T-cell (primary cell): ENCODE measurements at regions not wholly inside any gene's neighbourhood (a gene's known extent, or its start where the extent isn't known, plus 50 kb on each side); places are given as distances from the start of the nearest gene placed in this dataset.

Experiments used
- ATAC-seq, 4 experiments: fragments of 200-7000 bp in 3 of 4; fragments of 150-1000 bp in 1 of 4; cut with Tn5 transposase; replicated peaks in 1 of 4; 1 replicate in 3 of 4; 2 replicates in 1 of 4; pipeline ENCODE4 v1.10.0; 2021; ENCODE audit warnings: moderate library complexity in 3 of 4, mild to moderate bottlenecking in 2 of 4, moderate number of reproducible peaks in 1 of 4
- CTCF ChIA-PET, 2 donors: fragments of 300-600 bp; sonication (Branson Sonifier 250); formaldehyde crosslinking; loops; one replicate each; lab custom pipeline; 2022; ENCODE audit warnings: antibody characterized with exemption in 2 of 2; lab: Charles Lee
- POLR2A ChIA-PET, 2 donors: fragments of 300-600 bp; sonication (Branson Sonifier 250); formaldehyde crosslinking; loops; one replicate each; lab custom pipeline; 2022; ENCODE audit warnings: antibody characterized with exemption in 2 of 2; lab: Charles Lee
- DNase-seq, 35 experiments: peaks; one replicate each; pipeline versions ENCODE4 v3.0.0 to v3.0.0-alpha.2; 2013 to 2023
- H3K27ac ChIP-seq: one replicate; pipeline ENCODE4 v1.5.1; 2013; ENCODE audit warnings: low read length
- H3K27me3 ChIP-seq, 2 experiments: replicated peaks in 1 of 2; 1 replicate in 1 of 2; 2 replicates in 1 of 2; pipeline versions ENCODE4 v1.6.1 to v1.7.0; 2013; ENCODE audit warnings: low read length in 1 of 2, mixed read lengths in 1 of 2; ENCODE audit not compliant: control insufficient read depth in 2 of 2, insufficient read depth in 2 of 2; ENCODE audit errors: extremely low read depth in 1 of 2
- H3K36me3 ChIP-seq, 2 donors: 1 replicate in 1 of 2; 2 replicates in 1 of 2; pipeline versions ENCODE4 v1.6.1 to v1.7.0; 2013; ENCODE audit warnings: low read length in 1 of 2; ENCODE audit not compliant: control insufficient read depth in 2 of 2, insufficient read depth in 1 of 2; ENCODE audit errors: extremely low read depth in 1 of 2
- H3K4me1 ChIP-seq, 2 experiments: 1 replicate in 1 of 2; 2 replicates in 1 of 2; pipeline versions ENCODE4 v1.6.1 to v1.7.0; 2013; ENCODE audit warnings: low read length in 2 of 2, mixed read lengths in 1 of 2; ENCODE audit not compliant: insufficient read depth in 2 of 2, control insufficient read depth in 1 of 2; ENCODE audit errors: extremely low read depth in 1 of 2
- H3K4me3 ChIP-seq, 2 donors: 1 replicate in 1 of 2; 2 replicates in 1 of 2; pipeline versions ENCODE4 v1.5.1 to v1.7.0; 2013; ENCODE audit warnings: mild to moderate bottlenecking in 2 of 2, low read length in 1 of 2, moderate library complexity in 1 of 2; ENCODE audit not compliant: control insufficient read depth in 1 of 2; ENCODE audit errors: extremely low read depth in 1 of 2
- H3K9me3 ChIP-seq: 2 replicates; pipeline ENCODE4 v1.7.0; 2013
- H3K27ac Mint-ChIP-seq, 2 donors: one replicate each; pipeline ENCODE4 v1.8.0; 2020 to 2021; ENCODE audit warnings: mild to moderate bottlenecking in 2 of 2, mixed read lengths in 2 of 2
- H3K27me3 Mint-ChIP-seq, 2 donors: one replicate each; pipeline ENCODE4 v1.8.0; 2021 to 2022; ENCODE audit warnings: mixed read lengths in 2 of 2
- H3K36me3 Mint-ChIP-seq: one replicate; pipeline ENCODE4 v1.8.0; 2021; ENCODE audit warnings: mixed read lengths
- H3K4me1 Mint-ChIP-seq, 3 donors: one replicate each; pipeline ENCODE4 v1.8.0; 2020 to 2022; ENCODE audit warnings: mixed read lengths in 3 of 3, mild to moderate bottlenecking in 1 of 3
- H3K4me3 Mint-ChIP-seq, 3 donors: one replicate each; pipeline ENCODE4 v1.8.0; 2020 to 2022; ENCODE audit warnings: mild to moderate bottlenecking in 3 of 3, mixed read lengths in 3 of 3, moderate library complexity in 3 of 3
- H3K9me3 Mint-ChIP-seq, 3 donors: one replicate each; pipeline ENCODE4 v1.8.0; 2020 to 2022; ENCODE audit warnings: mixed read lengths in 3 of 3
- WGBS: methylation state at CpG from one replicate; pipeline ENCODE4 v1.1.5; 2013; ENCODE audit warnings: missing lambda C conversion rate; ENCODE audit not compliant: insufficient coverage; 5-methylcytosine and 5-hydroxymethylcytosine counted together

GRCh38 chr16:22684574-22685458 lies 129.1 kb upstream of the HS3ST2 start:
- H3K27ac ChIP-seq, result no peak overlapping the region
- H3K4me3 ChIP-seq, result no peak overlapping the region
- POLR2A ChIA-PET, result no interaction called here
- DNase-seq (no peak), ATAC-seq (no peak)
- H3K4me3 Mint-ChIP-seq, result no peak overlapping the region
- no peaks in the 10 kb centered on the region for H3K4me1 ChIP-seq
- WGBS, result 100% methylated on average over 1 of the region's 3 CpGs
- no peak overlapping the region for H3K27ac Mint-ChIP-seq
- peaks cover 6% of the 10 kb centered on the region for H3K9me3 ChIP-seq
- peaks cover 0 to 15% of the 10 kb centered on the region in 2 experiments for H3K27me3 ChIP-seq
- peaks cover 5 to 6% (median 6%) of the 10 kb centered on the region in 3 donors for H3K4me1 Mint-ChIP-seq
- no peaks in the 10 kb centered on the region for H3K36me3 Mint-ChIP-seq
- CTCF ChIA-PET, result interaction anchor here (0.6 to 1.0 kb wide), 2 partner anchors 13 to 17 kb away, joined by 3 to 7 read pairs; no protein-coding TSS in a partner anchor
- peaks cover 3 to 12% (median 3%) of the 10 kb centered on the region in 3 donors for H3K9me3 Mint-ChIP-seq
- H3K27me3 Mint-ChIP-seq, result peaks cover 12 to 22% of the 10 kb centered on the region in 2 donors
- H3K36me3 ChIP-seq, result no peaks in the 10 kb centered on the region

DNA sequence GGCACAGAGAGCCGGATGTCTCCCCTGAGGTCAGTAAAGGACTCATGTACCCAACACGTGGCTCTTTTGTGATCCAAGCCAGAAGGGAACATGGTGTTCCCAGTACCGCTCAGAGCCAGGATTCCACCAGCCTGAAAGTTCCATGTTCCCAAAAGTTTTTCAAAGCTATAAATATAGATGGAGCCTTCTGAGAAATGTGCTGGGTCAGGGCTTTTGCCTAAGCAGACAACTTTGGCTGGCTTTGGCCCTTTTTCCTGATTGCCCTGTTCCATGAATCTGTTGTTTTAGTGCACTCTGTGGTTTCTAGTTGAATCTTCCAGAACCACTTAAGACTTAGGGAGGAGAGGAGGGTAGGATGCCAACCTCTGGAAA lies 128.5 kb upstream of the HS3ST2 start:
- Histone ChIP-seq H3K4me3 (no peak overlapping the region), H3K9me3 (peaks cover 6% of the 10 kb centered on the region), H3K36me3 (no peaks in the 10 kb centered on the region), H3K27ac (no peak overlapping the region), H3K27me3 (peaks cover 0 to 15% of the 10 kb centered on the region in 2 experiments), H3K4me1 (no peaks in the 10 kb centered on the region)
- Mint-ChIP-seq H3K27ac (no peak overlapping the region), H3K4me3 (no peak overlapping the region), H3K9me3 (peaks cover 3 to 12% (median 3%) of the 10 kb centered on the region in 3 donors), H3K4me1 (peaks cover 5 to 6% (median 6%) of the 10 kb centered on the region in 3 donors), H3K27me3 (peaks cover 12 to 22% of the 10 kb centered on the region in 2 donors), H3K36me3 (no peaks in the 10 kb centered on the region)
- WGBS, result 92% methylated on average over 3 of the region's 3 CpGs
- CTCF ChIA-PET, result interaction anchor here in 1 of 2 donors (0.7 kb wide), 1 partner anchor 610 kb away, joined by 3 read pairs; no protein-coding TSS in a partner anchor
- DNase-seq, result no peak
- POLR2A ChIA-PET, result no interaction called here
- ATAC-seq, result no peak

DNA sequence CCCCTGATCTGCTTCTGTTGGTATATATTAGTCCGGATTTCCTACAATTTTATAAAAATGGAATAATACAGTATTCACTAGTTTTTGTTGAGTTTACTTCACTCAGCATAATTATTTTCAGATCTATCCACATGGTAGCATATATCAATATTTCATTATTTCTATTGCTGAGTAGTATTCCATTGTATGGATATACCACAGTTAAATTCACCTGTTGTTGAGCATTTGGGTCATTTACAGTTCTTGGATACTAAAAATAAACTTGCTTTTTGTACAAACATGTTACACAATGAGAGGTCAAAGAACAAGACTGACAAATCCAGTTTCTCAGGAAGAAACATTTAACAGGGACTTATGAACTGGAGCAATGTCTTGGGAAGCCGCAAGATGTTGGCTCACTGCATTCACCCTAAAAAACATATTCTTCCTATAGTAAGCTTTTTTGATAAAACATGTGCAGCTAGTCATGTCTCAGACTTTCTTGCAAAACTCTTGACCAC lies 126.9 kb upstream of the HS3ST2 start:
- Histone ChIP-seq H3K27ac (no peak overlapping the region), H3K4me3 (no peak overlapping the region), H3K27me3 (peaks cover 2 to 4% of the 10 kb centered on the region in 2 experiments), H3K4me1 (no peaks in the 10 kb centered on the region), H3K36me3 (no peaks in the 10 kb centered on the region), H3K9me3 (peaks cover 6% of the 10 kb centered on the region)
- DNase-seq, result no peak
- CTCF ChIA-PET, result no interaction called here
- no peak overlapping the region for H3K27ac Mint-ChIP-seq
- no peak for ATAC-seq
- no CpG with 5 or more reads among the region's 2 CpGs for WGBS
- POLR2A ChIA-PET, result no interaction called here
- no peak overlapping the region for H3K4me3 Mint-ChIP-seq
- H3K27me3 Mint-ChIP-seq, result peaks cover 3 to 18% of the 10 kb centered on the region in 2 donors
- peaks cover 3 to 12% (median 3%) of the 10 kb centered on the region in 3 donors for H3K9me3 Mint-ChIP-seq
- H3K4me1 Mint-ChIP-seq, result peaks cover 5 to 6% (median 6%) of the 10 kb centered on the region in 3 donors
- H3K36me3 Mint-ChIP-seq, result no peaks in the 10 kb centered on the region

DNA sequence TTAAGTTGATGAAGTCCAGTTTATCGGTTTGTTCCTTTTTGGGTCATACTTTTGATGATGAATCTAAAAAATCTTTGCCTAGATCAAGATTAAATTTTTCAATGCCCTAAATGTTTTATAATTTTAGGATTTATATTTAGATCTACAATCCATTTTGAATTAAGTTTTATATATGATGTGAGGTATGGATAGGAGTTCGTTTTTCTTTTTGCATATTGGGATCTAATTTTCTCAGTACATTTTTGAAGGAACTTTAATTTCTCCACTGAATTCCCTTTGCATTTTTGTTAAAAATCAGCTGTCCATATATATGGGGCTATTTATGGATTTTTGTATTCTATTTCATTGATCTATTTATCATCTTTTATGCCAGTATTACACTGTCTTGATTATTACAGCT lies 125.5 kb upstream of the HS3ST2 start:
- H3K9me3 ChIP-seq, result peaks cover 6% of the 10 kb centered on the region
- ChIA-PET POLR2A (no interaction called here), CTCF (no interaction called here)
- Mint-ChIP-seq H3K27me3 (peaks cover 0 to 13% of the 10 kb centered on the region in 2 donors), H3K4me1 (peaks cover 5 to 6% (median 6%) of the 10 kb centered on the region in 3 donors), H3K4me3 (no peak overlapping the region), H3K27ac (no peak overlapping the region), H3K36me3 (no peaks in the 10 kb centered on the region), H3K9me3 (peaks cover 3 to 12% (median 3%) of the 10 kb centered on the region in 3 donors)
- peaks cover 2 to 5% of the 10 kb centered on the region in 2 experiments for H3K27me3 ChIP-seq
- H3K27ac ChIP-seq, result no peak overlapping the region
- no peaks in the 10 kb centered on the region for H3K36me3 ChIP-seq
- H3K4me3 ChIP-seq, result no peak overlapping the region
- DNase-seq, result no peak
- no peaks in the 10 kb centered on the region for H3K4me1 ChIP-seq
- no CpG with 5 or more reads among the region's 2 CpGs for WGBS
- ATAC-seq, result no peak

DNA sequence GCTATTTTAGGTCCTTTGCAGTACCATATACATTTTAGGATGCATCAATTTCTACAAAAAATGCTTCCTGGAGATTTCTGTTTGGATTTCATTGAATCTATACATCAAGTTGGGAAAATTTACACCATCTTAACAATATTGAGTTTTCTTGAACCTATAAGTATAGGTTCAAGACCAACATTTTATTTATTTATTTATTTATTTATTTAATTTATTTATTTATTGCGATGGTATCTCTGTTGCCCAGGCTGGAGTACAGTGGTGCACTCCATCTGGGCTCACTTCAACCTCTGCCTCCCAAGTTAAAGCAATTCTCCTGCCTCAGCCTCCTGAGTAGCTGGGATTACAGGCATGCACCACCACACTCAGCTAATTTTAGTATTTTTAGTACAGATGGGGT lies 125.0 kb upstream of the HS3ST2 start:
- WGBS, result no CpG with 5 or more reads among the region's 1 CpG
- Mint-ChIP-seq H3K4me3 (no peak overlapping the region), H3K36me3 (no peaks in the 10 kb centered on the region), H3K27me3 (peaks cover 0 to 8% of the 10 kb centered on the region in 2 donors), H3K4me1 (peaks cover 5 to 6% (median 6%) of the 10 kb centered on the region in 3 donors), H3K9me3 (peaks cover 3 to 12% (median 3%) of the 10 kb centered on the region in 3 donors), H3K27ac (no peak overlapping the region)
- Histone ChIP-seq H3K27ac (no peak overlapping the region), H3K4me1 (no peaks in the 10 kb centered on the region), H3K36me3 (no peaks in the 10 kb centered on the region), H3K4me3 (no peak overlapping the region), H3K27me3 (peaks cover 2 to 5% of the 10 kb centered on the region in 2 experiments), H3K9me3 (peaks cover 6% of the 10 kb centered on the region)
- ChIA-PET CTCF (no interaction called here), POLR2A (no interaction called here)
- no peak for DNase-seq
- ATAC-seq, result no peak

DNA sequence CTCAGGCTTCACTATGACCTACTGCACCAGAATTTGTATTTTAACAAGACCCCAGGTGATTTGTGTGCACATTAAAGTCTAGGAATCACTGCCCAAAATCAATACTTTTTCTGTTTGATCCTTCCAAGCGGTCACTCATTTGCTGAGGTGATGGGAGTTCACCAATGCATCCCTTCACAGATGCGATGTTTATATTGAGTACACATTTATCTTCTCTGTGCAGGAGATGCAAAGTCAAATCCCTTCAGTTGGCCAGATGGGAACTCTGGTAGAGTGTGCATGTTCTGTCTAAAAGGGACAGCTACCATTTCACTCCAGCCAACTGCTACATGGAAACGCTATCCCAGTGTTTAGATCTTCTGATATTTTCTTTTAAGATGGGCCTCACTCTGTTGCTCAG lies 122.6 kb upstream of the HS3ST2 start:
- peaks cover 2 to 8% of the 10 kb centered on the region in 2 experiments for H3K27me3 ChIP-seq
- no peaks in the 10 kb centered on the region for H3K36me3 Mint-ChIP-seq
- no peak overlapping the region for H3K4me3 Mint-ChIP-seq
- no peak overlapping the region for H3K27ac ChIP-seq
- POLR2A ChIA-PET, result interaction anchor here in 1 of 2 donors (0.5 kb wide), 1 partner anchor 1789 kb away, joined by 3 read pairs; no protein-coding TSS in a partner anchor
- peaks cover 6% of the 10 kb centered on the region for H3K9me3 ChIP-seq
- no peaks in the 10 kb centered on the region for H3K4me1 Mint-ChIP-seq
- H3K4me3 ChIP-seq, result no peak overlapping the region
- no peak overlapping the region for H3K27ac Mint-ChIP-seq
- WGBS, result 96% methylated on average over 2 of the region's 3 CpGs
- H3K36me3 ChIP-seq, result no peaks in the 10 kb centered on the region
- peaks cover 1 to 3% of the 10 kb centered on the region in 2 donors for H3K27me3 Mint-ChIP-seq
- CTCF ChIA-PET, result no interaction called here
- no peak for DNase-seq
- peaks cover 3 to 8% (median 3%) of the 10 kb centered on the region in 3 donors for H3K9me3 Mint-ChIP-seq
- H3K4me1 ChIP-seq, result no peaks in the 10 kb centered on the region
- ATAC-seq, result no peak
